PC-9 (cell line): ENCODE measurements at regions not wholly inside any gene's neighbourhood (a gene's known extent, or its start where the extent isn't known, plus 50 kb on each side); places are given as distances from the start of the nearest gene placed in this dataset.

ENCODE experiments used
- CTCF ChIP-seq: fragments of 200-600 bp; sonication (generic); conservative IDR thresholded peaks from 2 replicates; pipeline ENCODE4 v1.6.1; 2017; ENCODE audit warnings: mixed run types, antibody characterized with exemption, mild to moderate bottlenecking, moderate library complexity
- EZH2 ChIP-seq: fragments of 200-600 bp; sonication (generic); IDR thresholded peaks from 2 replicates; pipeline ENCODE4 v1.8.0; 2017; ENCODE audit warnings: antibody characterized with exemption, low read depth

- no peak for TF ChIP-seq EZH2
- TF ChIP-seq CTCF = no peak
Observed at GRCh38 chr9:18366184-18366583, 107.8 kb upstream of the ADAMTSL1 start.
